AG09309 (cell line): ENCODE measurements at regions not wholly inside any gene's neighbourhood (a gene's known extent, or its start where the extent isn't known, plus 50 kb on each side); places are given as distances from the start of the nearest gene placed in this dataset.

Experiments
- DNase-seq: peaks from one replicate; pipeline ENCODE4 v3.0.0-alpha.2; 2010; ENCODE audit warnings: low read depth
- H3K4me3 ChIP-seq: 2 replicates; pipeline ENCODE4 v1.5.1; 2011; ENCODE audit warnings: mild to moderate bottlenecking, low read depth, low read length, moderate library complexity; ENCODE audit not compliant: control insufficient read depth
- CTCF ChIP-seq: IDR thresholded peaks from 2 replicates; pipeline ENCODE4 v1.5.1; 2011; ENCODE audit warnings: mild to moderate bottlenecking, low read depth, low read length, inconsistent platforms; ENCODE audit not compliant: insufficient read depth, control insufficient read depth; ENCODE audit errors: missing control alignments

GRCh38 chr14:53784688-53785087, 171.9 kb downstream of the BMP4 start:
- no peak for TF ChIP-seq CTCF
- no peak for DNase-seq
- H3K4me3 ChIP-seq = no peak overlapping the region

DNA sequence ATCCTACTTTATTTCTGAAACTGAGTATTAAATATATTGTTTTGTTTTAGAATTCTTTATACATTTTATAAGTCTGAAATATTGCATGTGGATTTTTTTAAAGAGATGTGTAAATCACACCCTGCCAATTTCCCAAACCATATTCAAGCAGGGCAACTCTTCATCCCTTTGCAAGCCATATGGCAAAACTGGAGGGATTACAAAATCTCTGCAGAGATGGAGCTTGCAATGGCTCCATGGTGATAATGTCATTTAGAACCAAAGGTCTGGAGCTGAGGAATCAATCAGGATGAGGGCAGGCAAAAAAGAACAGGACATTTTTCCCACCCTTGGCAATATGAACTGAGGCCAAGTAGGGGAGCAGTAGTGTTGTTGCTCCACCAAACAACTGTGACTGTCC, 173.4 kb downstream of the BMP4 start:
- no peak for DNase-seq
- H3K4me3 ChIP-seq = no peak overlapping the region
- no peak for TF ChIP-seq CTCF

DNA sequence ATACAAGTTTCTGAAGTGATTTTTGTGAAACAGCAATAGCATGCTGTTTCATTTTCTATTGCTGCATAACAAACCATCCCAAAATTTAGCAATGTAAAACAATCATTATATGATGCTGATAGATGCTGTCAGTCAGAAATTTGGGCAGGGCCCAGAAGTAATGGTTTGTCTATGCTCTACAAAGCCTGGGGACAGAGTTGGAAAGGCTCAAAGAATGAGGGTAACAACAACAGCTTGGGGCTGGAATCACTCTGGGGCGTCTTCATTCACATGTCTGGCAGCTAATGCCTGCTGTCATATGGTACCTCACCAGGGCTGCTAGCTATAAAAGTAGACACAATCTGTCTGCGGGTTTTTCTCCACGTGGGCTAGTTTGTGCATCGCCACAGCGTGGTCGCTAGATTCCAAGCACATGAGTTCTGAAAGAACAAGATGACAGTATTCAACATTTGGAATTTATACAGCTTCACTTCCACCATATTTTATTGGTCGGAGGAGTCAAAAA, 176.5 kb downstream of the BMP4 start:
- no peak for DNase-seq
- no peak overlapping the region for H3K4me3 ChIP-seq
- no peak for TF ChIP-seq CTCF

DNA sequence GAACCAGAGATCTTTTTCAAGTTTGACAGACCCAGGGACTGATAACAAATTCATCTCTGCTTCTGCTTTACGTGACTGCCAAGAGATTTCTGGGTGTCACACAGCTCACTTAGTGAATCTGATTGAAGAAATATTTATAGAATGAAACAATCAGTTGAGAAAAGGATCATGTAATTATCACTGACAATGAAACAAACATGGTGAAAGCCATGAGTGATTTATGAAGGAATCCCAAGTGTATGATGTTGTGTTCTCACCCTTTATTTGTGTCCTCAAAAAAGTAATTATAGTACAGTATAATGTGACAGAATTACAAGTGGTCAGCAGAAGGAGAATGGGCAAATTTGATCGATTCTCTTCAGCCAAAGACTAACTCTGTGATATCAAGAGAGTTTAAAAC, 177.3 kb downstream of the BMP4 start:
- H3K4me3 ChIP-seq = no peak overlapping the region
- no peak for DNase-seq
- TF ChIP-seq CTCF = no peak

DNA sequence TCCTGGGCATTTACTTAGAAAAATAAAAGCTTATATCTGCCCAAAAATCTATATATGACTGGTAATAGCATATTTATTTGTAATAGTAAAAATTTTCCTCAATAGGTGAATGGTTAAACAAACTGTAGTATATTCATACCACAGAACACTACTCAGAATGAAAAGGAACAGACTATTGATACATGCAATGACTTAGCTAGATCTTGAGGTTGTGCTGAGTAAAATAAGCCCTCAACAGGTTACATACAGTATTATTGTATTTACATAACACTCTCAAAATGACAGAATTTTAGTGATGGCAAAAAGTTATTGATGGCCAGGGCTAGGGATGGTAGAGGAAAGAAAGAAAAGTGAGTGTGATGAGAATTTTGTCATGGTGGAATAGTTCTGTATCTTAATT, 178.4 kb downstream of the BMP4 start:
- H3K4me3 ChIP-seq = no peak overlapping the region
- no peak for DNase-seq
- TF ChIP-seq CTCF = no peak

DNA sequence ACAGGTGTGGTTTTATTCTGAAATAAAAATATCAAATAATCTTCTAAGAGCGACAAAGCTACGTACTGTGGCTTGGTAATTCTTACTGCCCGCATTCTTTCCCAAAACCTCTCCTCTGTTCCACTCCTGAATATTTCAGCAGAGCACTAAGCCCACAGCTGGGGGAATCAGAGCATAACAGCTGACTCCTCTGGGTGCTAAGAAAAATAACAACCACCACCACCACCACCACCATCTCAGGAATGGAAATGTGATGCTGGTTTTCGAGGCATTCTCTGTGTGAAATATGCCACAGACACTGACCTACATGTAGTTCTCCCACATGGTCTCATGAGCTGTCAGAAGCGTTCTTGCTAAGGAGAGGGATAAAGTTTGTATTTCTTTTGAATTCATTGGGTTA, 183.7 kb downstream of the BMP4 start:
- no peak for TF ChIP-seq CTCF
- no peak for DNase-seq
- no peak overlapping the region for H3K4me3 ChIP-seq

GRCh38 chr14:53767566-53767965, 189.1 kb downstream of the BMP4 start:
- no peak for TF ChIP-seq CTCF
- no peak for DNase-seq
- no peak overlapping the region for H3K4me3 ChIP-seq
